Trophoblast cell (in vitro differentiated cells and primary cell): ENCODE measurements at regions not wholly inside any gene's neighbourhood (a gene's known extent, or its start where the extent isn't known, plus 50 kb on each side); places are given as distances from the start of the nearest gene placed in this dataset.
A peak's percentile ranks its signal among the peaks of the same experiment; 100 is the strongest.
"Not testable (repeated sequence)": the region's sequence is repeated elsewhere in the genome, so short reads cannot be mapped to it uniquely, and the experiment has no call there.

Source experiments
- DNase-seq, 2 donors: peaks; one replicate each; pipeline ENCODE4 v3.0.0-alpha.2; 2016
- H2AFZ ChIP-seq: 2 replicates; pipeline ENCODE4 v1.6.1; 2013; ENCODE audit warnings: low read length, moderate library complexity, mild to moderate bottlenecking; ENCODE audit not compliant: insufficient read depth, poor library complexity
- H2AK5ac ChIP-seq: 2 replicates; pipeline ENCODE4 v1.6.1; 2013; ENCODE audit warnings: mild to moderate bottlenecking, low read length
- H2BK120ac ChIP-seq: 2 replicates; pipeline ENCODE4 v1.6.1; 2013; ENCODE audit warnings: low read length, mild to moderate bottlenecking, moderate library complexity; ENCODE audit not compliant: insufficient read depth, poor library complexity
- H2BK12ac ChIP-seq: 2 replicates; pipeline ENCODE4 v1.6.1; 2013; ENCODE audit warnings: mild to moderate bottlenecking, low read length, moderate library complexity
- H2BK5ac ChIP-seq: 2 replicates; pipeline ENCODE4 v1.6.1; 2013; ENCODE audit warnings: low read length, low read depth, moderate library complexity, mild to moderate bottlenecking; ENCODE audit not compliant: poor library complexity
- H3K14ac ChIP-seq: 2 replicates; pipeline ENCODE4 v1.6.1; 2013; ENCODE audit warnings: mild to moderate bottlenecking, low read length
- H3K18ac ChIP-seq: 2 replicates; pipeline ENCODE4 v1.6.1; 2013; ENCODE audit warnings: mild to moderate bottlenecking, low read length
- H3K23ac ChIP-seq: 2 replicates; pipeline ENCODE4 v1.6.1; 2013; ENCODE audit warnings: low read length
- H3K27ac ChIP-seq: 2 replicates; pipeline ENCODE4 v1.5.1; 2013; ENCODE audit warnings: low read depth, mild to moderate bottlenecking, inconsistent platforms, low read length, moderate library complexity
- H3K27me3 ChIP-seq: 2 replicates; pipeline ENCODE4 v1.6.1; 2013; ENCODE audit warnings: inconsistent platforms, mild to moderate bottlenecking, low read length, moderate library complexity; ENCODE audit not compliant: insufficient read depth
- H3K36me3 ChIP-seq, 2 experiments: 1 replicate in 1 of 2; 2 replicates in 1 of 2; pipeline ENCODE4 v1.6.1; 2013; ENCODE audit warnings: low read length in 2 of 2, mild to moderate bottlenecking in 2 of 2, moderate library complexity in 1 of 2; ENCODE audit not compliant: insufficient read depth in 2 of 2, control insufficient read depth in 1 of 2
- H3K4ac ChIP-seq: 2 replicates; pipeline ENCODE4 v1.6.1; 2013; ENCODE audit warnings: low read depth, mild to moderate bottlenecking, low read length, moderate library complexity
- H3K4me1 ChIP-seq, 2 experiments: 1 replicate in 1 of 2; 2 replicates in 1 of 2; pipeline ENCODE4 v1.6.1; 2013; ENCODE audit warnings: low read length in 2 of 2, mild to moderate bottlenecking in 2 of 2, moderate library complexity in 1 of 2; ENCODE audit not compliant: insufficient read depth in 2 of 2, control insufficient read depth in 1 of 2
- H3K4me2 ChIP-seq: 2 replicates; pipeline ENCODE4 v1.6.1; 2013; ENCODE audit warnings: inconsistent platforms, mild to moderate bottlenecking, low read length, moderate library complexity
- H3K4me3 ChIP-seq: 2 replicates; pipeline ENCODE4 v1.5.1; 2013; ENCODE audit warnings: mild to moderate bottlenecking, low read depth, low read length, inconsistent platforms
- H3K79me1 ChIP-seq: one replicate; pipeline ENCODE4 v1.6.1; 2013; ENCODE audit warnings: low read length
- H3K79me2 ChIP-seq: 2 replicates; pipeline ENCODE4 v1.6.1; 2013; ENCODE audit warnings: low read length, mild to moderate bottlenecking; ENCODE audit not compliant: control insufficient read depth, insufficient read depth, poor library complexity
- H3K9ac ChIP-seq: 2 replicates; pipeline ENCODE4 v1.6.1; 2013; ENCODE audit warnings: mild to moderate bottlenecking, low read length
- H3K9me3 ChIP-seq: 2 replicates; pipeline ENCODE4 v1.6.1; 2013; ENCODE audit warnings: low read depth, mild to moderate bottlenecking, control low read depth, inconsistent platforms, low read length; ENCODE audit not compliant: insufficient read depth
- H4K12ac ChIP-seq: 2 replicates; pipeline ENCODE4 v1.6.1; 2013; ENCODE audit warnings: low read depth, mild to moderate bottlenecking, low read length, moderate library complexity
- H4K8ac ChIP-seq: 2 replicates; pipeline ENCODE4 v1.6.1; 2013; ENCODE audit warnings: low read depth, mild to moderate bottlenecking, low read length, moderate library complexity
- H4K91ac ChIP-seq: one replicate; pipeline ENCODE4 v1.6.1; 2013; ENCODE audit warnings: low read depth, mild to moderate bottlenecking, low read length, moderate library complexity
- WGBS: extraction: QIAGEN DNeasy Blood & Tissue Kit; methylation state at CpG from one replicate; pipeline ENCODE4 v1.1.7; 2013; ENCODE audit warnings: missing lambda C conversion rate; ENCODE audit not compliant: insufficient read length, insufficient coverage; ENCODE audit errors: extremely low coverage; 5-methylcytosine and 5-hydroxymethylcytosine counted together

DNA sequence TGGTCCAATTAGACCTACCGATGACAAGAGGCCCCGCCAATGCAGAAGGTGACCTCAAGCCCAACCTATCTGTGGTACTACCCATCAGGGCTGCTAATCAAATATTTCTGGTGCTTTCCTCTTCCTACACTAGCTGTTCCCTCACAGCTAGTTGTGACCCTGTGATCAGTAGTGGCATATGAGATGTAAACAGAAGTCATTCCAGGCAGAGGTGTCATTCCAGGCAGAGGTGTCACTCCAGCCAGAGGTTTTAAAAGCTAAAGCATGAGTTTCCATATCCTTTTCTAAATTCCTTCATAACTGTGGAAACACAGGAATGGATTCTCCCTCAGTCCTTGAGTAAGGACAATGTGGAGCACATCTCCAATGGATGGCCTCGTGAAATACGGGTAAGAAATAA, 110.9 kb upstream of the DNAJC10 start:
- Histone ChIP-seq H3K14ac (no peak overlapping the region), H4K12ac (no peak overlapping the region), H3K79me1 (no peaks in the 10 kb centered on the region), H3K36me3 (no peaks in the 10 kb centered on the region), H3K4me1 (no peaks in the 10 kb centered on the region), H2BK5ac (no peak overlapping the region), H2BK120ac (no peak overlapping the region), H3K9ac (no peak overlapping the region), H3K4ac (no peak overlapping the region), H3K9me3 (no peaks in the 10 kb centered on the region), H2BK12ac (no peak overlapping the region), H3K4me3 (no peak overlapping the region), H3K18ac (no peak overlapping the region), H2AK5ac (no peak overlapping the region), H3K4me2 (no peak overlapping the region), H2AFZ (no peak overlapping the region), H4K8ac (no peak overlapping the region), H3K79me2 (no peaks in the 10 kb centered on the region), H3K23ac (no peak overlapping the region), H3K27me3 (no peaks in the 10 kb centered on the region), H3K27ac (no peak overlapping the region), H4K91ac (no peak overlapping the region)
- peak; percentile 9 to 29 for DNase-seq
- WGBS, result no CpG with 5 or more reads among the region's 4 CpGs

GRCh38 chr2:182606728-182607681, 109.1 kb upstream of the DNAJC10 start:
- H4K8ac ChIP-seq, result no peak overlapping the region
- H2AFZ ChIP-seq, result no peak overlapping the region
- H2BK120ac ChIP-seq, result no peak overlapping the region
- no peak for DNase-seq
- no peaks in the 10 kb centered on the region for H3K4me1 ChIP-seq
- H3K14ac ChIP-seq, result no peak overlapping the region
- H3K79me2 ChIP-seq, result no peaks in the 10 kb centered on the region
- no peaks in the 10 kb centered on the region for H3K79me1 ChIP-seq
- H3K9me3 ChIP-seq, result no peaks in the 10 kb centered on the region
- no peak overlapping the region for H3K4me3 ChIP-seq
- H3K4ac ChIP-seq, result no peak overlapping the region
- no peak overlapping the region for H4K91ac ChIP-seq
- no peak overlapping the region for H3K18ac ChIP-seq
- H3K4me2 ChIP-seq, result no peak overlapping the region
- H3K27ac ChIP-seq, result no peak overlapping the region
- no peaks in the 10 kb centered on the region for H3K27me3 ChIP-seq
- no peak overlapping the region for H3K9ac ChIP-seq
- no peak overlapping the region for H2BK5ac ChIP-seq
- no peaks in the 10 kb centered on the region for H3K36me3 ChIP-seq
- no peak overlapping the region for H4K12ac ChIP-seq
- no peak overlapping the region for H3K23ac ChIP-seq
- no CpG with 5 or more reads among the region's 8 CpGs for WGBS
- H2BK12ac ChIP-seq, result no peak overlapping the region
- no peak overlapping the region for H2AK5ac ChIP-seq

DNA sequence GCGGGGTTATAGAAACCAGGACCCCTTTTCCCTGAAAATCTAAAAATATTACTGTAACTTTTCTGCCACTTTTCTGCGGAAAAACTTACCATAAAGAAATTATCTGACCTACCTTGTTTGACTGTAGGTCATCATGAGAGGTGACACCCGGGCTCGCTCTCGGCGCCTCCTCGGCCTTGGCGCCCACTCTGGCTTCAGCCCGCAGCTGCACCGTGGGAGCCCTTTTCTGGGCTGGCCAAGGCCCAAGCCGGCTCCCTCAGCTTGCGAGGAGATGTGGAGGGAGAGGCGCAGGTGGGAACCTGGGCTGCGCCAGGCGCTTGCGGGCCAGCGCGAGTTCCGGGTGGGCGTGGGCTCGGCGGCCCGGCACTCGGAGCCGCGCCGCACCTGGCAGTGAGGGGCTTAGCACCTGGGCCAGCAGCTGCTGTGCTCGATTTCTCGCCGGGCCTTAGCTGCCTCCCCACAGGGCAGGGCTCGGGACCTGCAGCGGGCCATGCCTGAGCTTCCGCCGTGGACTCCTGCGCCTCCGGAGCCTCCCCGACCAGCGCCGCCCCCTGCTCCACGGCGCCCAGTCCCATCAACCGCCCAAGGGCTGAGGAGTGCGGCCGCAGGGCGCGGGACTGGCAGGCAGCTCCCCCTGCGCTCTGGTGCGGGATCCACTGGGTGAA, 107.7 kb upstream of the DNAJC10 start:
- H2BK120ac ChIP-seq, result no peak overlapping the region
- H2BK5ac ChIP-seq, result no peak overlapping the region
- no peaks in the 10 kb centered on the region for H3K27me3 ChIP-seq
- H3K36me3 ChIP-seq, result no peaks in the 10 kb centered on the region
- H2AK5ac ChIP-seq, result no peak overlapping the region
- H3K27ac ChIP-seq, result no peak overlapping the region
- WGBS, result no CpG with 5 or more reads among the region's 48 CpGs
- no peak overlapping the region for H3K4me3 ChIP-seq
- no peak for DNase-seq
- no peaks in the 10 kb centered on the region for H3K9me3 ChIP-seq
- H3K14ac ChIP-seq, result no peak overlapping the region
- H3K4ac ChIP-seq, result no peak overlapping the region
- H3K9ac ChIP-seq, result no peak overlapping the region
- no peak overlapping the region for H2AFZ ChIP-seq
- H3K23ac ChIP-seq, result no peak overlapping the region
- H3K79me1 ChIP-seq, result no peaks in the 10 kb centered on the region
- H2BK12ac ChIP-seq, result no peak overlapping the region
- H4K12ac ChIP-seq, result no peak overlapping the region
- H3K79me2 ChIP-seq, result no peaks in the 10 kb centered on the region
- H3K18ac ChIP-seq, result no peak overlapping the region
- no peak overlapping the region for H3K4me2 ChIP-seq
- H3K4me1 ChIP-seq, result no peaks in the 10 kb centered on the region
- H4K8ac ChIP-seq, result no peak overlapping the region
- H4K91ac ChIP-seq, result no peak overlapping the region

DNA sequence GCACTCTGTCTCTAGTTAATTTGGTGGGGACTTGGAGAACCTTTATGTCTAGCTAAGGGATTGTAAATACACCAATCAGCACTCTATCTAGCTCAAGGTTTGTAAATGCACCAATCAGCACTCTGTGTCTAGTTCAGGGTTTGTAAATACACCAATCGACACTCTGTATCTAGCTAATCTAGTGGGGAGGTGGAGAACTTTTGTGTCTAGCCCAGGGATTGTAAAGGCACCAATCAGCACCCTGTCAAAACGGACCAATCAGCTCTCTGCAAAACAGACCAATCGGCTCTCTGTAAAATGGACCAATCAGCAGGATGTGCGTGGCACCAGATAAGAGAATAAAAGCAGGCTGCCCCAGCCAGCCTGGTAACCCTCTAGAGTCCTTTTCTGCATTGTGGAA, 107.1 kb upstream of the DNAJC10 start:
- H3K36me3 ChIP-seq, H3K4me3 ChIP-seq, H3K27me3 ChIP-seq, H3K9me3 ChIP-seq, H2BK120ac ChIP-seq, H2BK5ac ChIP-seq, H3K4me2 ChIP-seq, H2AFZ ChIP-seq, H4K12ac ChIP-seq, H3K23ac ChIP-seq, H4K91ac ChIP-seq, H3K79me1 ChIP-seq, H3K4ac ChIP-seq, H3K79me2 ChIP-seq, H3K9ac ChIP-seq, H2BK12ac ChIP-seq, DNase-seq, H3K14ac ChIP-seq, H3K18ac ChIP-seq, H4K8ac ChIP-seq, H2AK5ac ChIP-seq, H3K4me1 ChIP-seq, H3K27ac ChIP-seq: not testable (repeated sequence)
- WGBS, result no CpG with 5 or more reads among the region's 4 CpGs
